ENCODE measurements at regions not wholly inside any gene's neighbourhood (a gene's known extent, or its start where the extent isn't known, plus 50 kb on each side); places are given as distances from the start of the nearest gene placed in this dataset.
"Not testable (repeated sequence)": the region's sequence is repeated elsewhere in the genome, so short reads cannot be mapped to it uniquely, and the experiment has no call there.

DNA sequence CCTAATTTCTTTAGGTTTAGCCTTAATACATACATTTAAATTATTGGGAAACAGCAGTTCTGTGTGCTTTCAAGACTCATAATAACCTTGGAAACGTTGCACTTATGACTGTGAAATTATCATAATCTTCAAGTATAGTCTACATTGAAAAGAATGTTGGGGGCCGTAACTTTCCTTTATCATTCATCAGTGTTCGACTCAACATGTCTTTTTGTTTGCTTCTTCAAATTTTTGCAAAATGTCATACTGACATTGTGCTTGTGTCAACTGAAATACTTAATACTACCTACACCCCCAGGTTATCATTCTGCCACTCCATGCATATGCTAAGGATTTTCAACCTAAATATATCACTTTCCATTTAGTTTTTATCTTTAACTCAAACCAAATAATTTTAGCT, 1562.9 kb downstream of the OLFM4 start:
- no peak for DNase-seq (ENCODE audit: low read depth in 2 of 2)

- DNase-seq (ENCODE audit: low read depth in 2 of 2), result no peak
Measured at GRCh38 chr13:54592201-54592600, 1563.6 kb downstream of the OLFM4 start.

- DNase-seq (ENCODE audit: low read depth in 2 of 2), result no peak
Measured at GRCh38 chr13:54593504-54593903, 1564.9 kb downstream of the OLFM4 start.

DNA sequence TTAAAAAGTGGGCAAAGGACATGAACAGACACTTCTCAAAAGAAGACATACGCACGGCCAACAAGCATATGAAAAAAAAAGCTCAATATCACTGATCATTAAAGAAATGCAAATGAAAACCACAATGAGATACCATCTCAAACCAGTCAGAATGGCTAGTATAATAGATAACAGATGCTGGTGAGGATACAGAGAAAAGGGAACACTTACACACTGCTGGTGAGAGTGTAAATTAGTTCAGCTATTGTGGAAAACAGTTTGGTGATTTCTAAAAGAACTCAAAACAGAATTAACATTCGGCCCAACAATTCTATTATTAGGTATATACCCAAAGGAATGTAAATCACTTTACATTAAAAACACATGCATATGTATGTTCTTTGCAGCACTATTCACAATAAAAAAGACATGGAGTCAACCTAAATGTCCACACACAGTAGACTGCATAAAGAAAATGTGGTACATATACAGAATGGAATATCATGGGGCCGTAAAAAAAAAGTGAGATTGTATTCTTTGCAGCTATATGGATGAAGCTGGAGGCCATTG, 1569.0 kb downstream of the OLFM4 start:
- no peak for DNase-seq (ENCODE audit: low read depth in 2 of 2)

GRCh38 chr13:54599413-54599812, 1570.8 kb downstream of the OLFM4 start:
- DNase-seq (ENCODE audit: low read depth in 2 of 2), result no peak

DNA sequence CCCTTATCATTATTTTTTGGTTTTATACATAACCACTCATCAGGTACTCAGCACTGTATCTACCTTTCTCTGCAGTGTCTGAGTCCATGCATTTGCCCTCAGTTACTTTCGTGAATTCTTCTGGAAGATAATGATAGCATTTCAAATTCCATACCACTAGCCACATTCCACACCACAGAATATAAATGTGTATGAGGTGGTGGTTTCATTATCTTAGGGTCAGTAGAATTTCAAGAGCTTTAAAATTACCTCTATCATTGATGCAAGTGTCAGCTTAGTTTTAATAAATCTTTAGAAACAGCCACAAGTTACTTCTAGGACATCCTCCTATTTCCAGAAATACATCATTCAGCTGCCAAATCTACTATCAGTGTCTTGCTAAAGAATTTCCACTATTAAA, 1578.3 kb downstream of the OLFM4 start:
- no peak for DNase-seq (ENCODE audit: low read depth in 2 of 2)

- DNase-seq (ENCODE audit: low read depth in 2 of 2), result no peak
Measured at GRCh38 chr13:54607421-54607820, 1578.8 kb downstream of the OLFM4 start.

- no peak for DNase-seq (ENCODE audit: low read depth in 2 of 2)
Measured at GRCh38 chr13:54611390-54611789, 1582.8 kb downstream of the OLFM4 start.

- no peak for DNase-seq (ENCODE audit: low read depth in 2 of 2)
Measured at GRCh38 chr13:54614726-54615125, 1586.1 kb downstream of the OLFM4 start.

DNA sequence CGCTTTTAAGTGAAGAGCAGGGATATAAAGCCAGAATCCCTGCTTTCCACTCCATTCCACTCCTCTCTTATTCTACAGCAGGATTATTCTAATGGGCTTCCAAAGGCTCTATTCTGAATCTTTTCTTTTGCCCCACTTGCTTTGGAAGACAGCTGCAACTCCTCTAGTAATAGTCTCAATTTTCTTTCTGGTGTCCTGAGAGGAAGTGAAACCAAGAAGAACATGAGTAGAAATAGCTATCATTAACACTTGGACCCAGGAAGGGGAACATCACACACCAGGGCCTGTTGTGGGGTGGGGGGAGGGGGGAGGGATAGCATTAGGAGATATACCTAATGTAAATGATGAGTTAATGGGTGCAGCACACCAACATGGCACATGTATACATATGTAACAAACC, 1597.9 kb downstream of the OLFM4 start:
- not testable (repeated sequence) for DNase-seq (ENCODE audit: low read depth in 2 of 2)

DNA sequence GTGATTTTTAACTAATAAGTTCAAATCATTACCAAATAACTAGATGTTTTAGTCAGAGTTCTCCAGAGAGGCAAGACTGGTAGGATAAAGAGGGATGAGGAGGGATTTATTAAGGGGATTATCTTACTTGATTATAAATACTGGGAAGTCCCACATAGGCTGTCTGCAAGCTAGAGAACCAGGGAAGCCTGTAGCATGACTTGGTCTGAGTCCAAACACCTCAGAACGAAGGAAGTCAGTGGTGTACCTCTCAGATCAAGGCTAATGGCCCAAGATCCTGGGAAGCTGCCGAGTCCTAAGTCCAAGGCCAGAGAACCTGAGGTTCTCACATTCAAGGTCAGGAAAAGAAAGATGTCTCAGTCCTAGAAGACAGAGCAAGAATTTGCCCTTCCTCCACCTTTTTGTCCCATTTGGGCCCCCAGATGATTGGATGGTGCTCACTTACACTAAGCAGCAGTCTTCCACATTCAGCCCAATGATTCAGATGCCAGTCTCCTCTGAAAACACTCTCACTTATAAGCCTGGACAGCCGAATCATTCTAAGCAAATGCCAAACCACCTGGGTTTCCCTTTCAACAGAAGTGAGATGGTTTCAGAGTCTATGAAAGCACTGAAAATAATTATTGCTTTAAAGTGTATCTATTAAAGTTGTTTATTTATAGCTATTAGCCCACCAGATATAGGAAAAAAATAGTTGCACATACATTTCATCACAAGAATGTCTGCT, 1599.2 kb downstream of the OLFM4 start:
- no peak for DNase-seq (ENCODE audit: low read depth in 2 of 2)

- no peak for DNase-seq (ENCODE audit: low read depth in 2 of 2)
Measured at GRCh38 chr13:54628383-54628782, 1599.8 kb downstream of the OLFM4 start.

GRCh38 chr13:54633456-54633855, 1604.8 kb downstream of the OLFM4 start:
- DNase-seq (ENCODE audit: low read depth in 2 of 2), result no peak

DNA sequence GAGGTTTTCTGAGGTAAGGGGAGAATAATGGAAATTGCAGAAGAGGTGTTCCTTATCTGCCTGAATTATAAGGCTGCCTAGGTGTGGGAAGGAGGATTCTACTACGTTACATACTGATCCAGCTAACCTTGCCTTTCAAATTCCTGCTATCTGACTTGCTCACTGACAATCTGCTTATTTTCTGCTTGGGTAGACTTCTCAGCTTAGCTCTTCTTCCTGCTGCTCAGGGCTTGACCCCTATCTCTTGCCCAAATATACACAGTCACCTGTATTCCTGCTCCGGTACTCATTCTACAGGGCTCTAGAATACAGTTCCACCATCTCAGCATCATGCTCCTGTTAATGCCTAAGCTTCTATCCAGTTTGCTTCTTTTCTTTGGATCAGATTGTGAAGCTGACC, 1607.6 kb downstream of the OLFM4 start:
- DNase-seq (ENCODE audit: low read depth in 2 of 2), result no peak

- DNase-seq (ENCODE audit: low read depth in 2 of 2), result peak in 1 of 2 experiments; percentile 3
Measured at GRCh38 chr13:54637366-54637765, 1608.8 kb downstream of the OLFM4 start.

- DNase-seq (ENCODE audit: low read depth in 2 of 2), result no peak
Measured at GRCh38 chr13:54640719-54641118, 1612.1 kb downstream of the OLFM4 start.

DNA sequence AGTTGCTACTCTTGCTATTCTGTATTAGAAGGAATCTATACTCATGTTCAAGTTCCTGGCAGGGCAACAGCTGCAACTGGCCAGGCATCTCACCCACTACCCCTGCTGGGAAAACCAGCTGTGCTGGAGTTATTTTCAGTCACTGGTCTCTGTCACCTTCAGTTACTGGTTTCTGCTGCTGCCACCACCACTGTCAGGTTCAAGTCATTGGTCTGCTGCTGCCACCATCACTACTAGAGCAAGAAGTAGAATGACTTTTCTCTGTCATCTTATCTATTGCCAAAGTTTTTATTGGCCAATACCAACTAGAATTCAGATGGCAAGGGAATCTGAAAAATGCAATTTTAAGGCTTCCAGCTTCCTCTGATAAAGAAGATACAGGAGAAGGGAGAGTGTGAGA, 1615.2 kb downstream of the OLFM4 start:
- DNase-seq (ENCODE audit: low read depth in 2 of 2), result no peak

- DNase-seq (ENCODE audit: low read depth in 2 of 2), result no peak
Measured at GRCh38 chr13:54647275-54647674, 1618.7 kb downstream of the OLFM4 start.

- no peak for DNase-seq (ENCODE audit: low read depth in 2 of 2)
Measured at GRCh38 chr13:54657588-54657987, 1629.0 kb downstream of the OLFM4 start.

DNA sequence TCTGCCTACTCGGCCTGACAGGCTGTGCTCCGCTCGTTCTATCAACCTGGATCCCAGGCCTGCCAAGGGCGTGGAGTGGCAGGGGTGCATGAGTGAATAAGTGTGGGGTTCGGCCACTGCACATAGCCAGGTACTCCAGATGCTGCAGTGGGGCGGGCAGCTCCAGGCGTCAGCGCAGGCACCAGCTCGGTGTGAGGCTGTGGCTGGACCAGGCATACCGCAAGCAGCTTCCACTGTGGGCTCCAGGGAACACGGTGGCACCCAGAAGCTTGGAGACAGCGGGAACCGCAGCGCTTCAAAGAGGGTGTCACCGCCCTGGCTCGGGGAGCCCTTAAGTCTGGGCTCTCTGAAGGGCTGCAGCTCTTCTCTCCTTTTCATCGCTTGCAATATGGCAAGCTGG, 1630.2 kb downstream of the OLFM4 start:
- no peak for DNase-seq (ENCODE audit: low read depth in 2 of 2)

DNA sequence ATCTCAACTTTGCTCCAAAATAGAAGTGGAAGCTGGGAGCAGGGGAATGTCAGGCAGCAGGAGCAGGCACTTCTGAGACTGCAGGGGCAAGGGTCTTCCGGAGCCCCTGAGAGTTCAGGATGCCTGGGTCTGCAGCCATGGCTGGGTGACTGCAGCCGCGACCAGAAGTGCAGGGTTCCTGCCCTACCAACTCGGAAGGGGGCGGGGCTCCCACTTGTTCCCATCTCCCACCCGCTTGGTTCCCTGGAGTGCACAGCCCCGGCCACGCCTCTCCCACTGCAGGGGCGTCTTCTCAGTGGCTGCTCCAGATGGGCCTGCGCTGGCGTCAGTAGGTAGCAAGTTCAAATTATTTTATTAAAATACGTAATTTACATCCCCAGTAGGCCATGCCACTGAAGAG, 1631.7 kb downstream of the OLFM4 start:
- no peak for DNase-seq (ENCODE audit: low read depth in 2 of 2)

DNA sequence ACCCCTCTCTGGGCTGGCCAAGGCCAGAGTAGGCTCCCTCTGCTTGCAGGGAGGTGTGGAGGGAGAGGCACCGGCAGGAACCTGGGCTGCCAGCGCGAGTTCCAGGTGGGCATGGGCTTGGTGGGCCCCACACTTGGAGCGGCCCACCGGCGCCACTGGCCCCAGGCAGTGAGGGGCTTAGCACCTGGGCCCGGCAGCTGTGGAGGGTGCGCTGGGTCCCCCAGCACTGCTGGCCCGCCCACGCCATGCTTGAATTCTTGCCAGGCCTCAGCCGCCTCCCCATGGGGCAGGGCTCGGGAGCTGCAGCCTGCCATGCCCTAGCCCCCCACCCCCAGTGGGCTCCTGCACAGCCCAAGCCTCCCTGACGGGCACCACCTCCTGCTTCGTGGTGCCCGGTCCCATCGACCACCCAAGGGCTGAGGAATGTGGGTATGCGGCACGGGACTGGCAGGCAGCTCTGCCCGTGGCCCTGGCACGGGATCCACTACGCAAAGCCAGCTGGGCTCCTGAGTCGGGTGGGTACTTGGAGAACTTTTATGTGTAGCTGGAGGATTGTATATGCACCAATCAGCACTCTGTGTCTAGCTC, 1648.0 kb downstream of the OLFM4 start:
- no peak for DNase-seq (ENCODE audit: low read depth in 2 of 2)

DNA sequence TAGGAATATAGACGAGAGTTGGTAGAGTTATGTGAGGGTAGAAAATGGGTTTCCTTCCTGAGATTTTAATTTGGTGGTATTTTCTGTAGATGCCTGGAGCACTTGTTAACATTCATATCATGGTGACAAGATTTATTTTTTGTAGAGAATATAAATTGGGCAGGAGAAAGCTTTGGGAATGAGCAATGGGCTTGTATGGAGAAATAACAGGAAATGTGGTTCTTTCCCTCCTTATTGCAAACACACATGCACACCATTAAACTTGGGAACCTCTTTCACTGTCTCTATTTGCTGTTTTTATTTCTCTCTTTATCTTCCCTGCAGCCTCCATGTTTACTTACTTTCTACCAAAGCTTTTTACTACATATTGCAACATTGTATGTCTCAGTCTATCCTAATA, 1653.6 kb downstream of the OLFM4 start:
- DNase-seq (ENCODE audit: low read depth in 2 of 2), result no peak

DNA sequence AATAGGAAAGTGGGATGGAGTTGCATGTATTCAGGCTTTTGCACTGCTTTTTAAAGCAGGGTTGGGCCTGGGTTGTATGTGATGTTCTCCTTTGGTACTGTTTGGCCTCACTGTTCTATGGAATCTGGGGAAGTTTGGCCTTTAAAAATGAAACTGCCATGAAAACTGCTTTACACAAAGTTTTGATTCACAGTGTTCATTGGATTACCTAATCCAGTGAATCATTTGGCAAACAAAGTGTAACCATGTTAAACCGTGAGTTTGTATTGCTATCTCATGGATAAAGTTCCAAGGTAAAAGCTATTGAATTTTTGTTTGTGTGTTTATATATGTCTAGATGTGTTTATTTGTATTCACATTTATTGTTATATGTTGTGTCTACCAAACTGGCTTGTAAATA, 1658.6 kb downstream of the OLFM4 start:
- DNase-seq (ENCODE audit: low read depth in 2 of 2), result no peak
